ENCODE measurements at regions not wholly inside any gene's neighbourhood (a gene's known extent, or its start where the extent isn't known, plus 50 kb on each side); places are given as distances from the start of the nearest gene placed in this dataset.

DNA sequence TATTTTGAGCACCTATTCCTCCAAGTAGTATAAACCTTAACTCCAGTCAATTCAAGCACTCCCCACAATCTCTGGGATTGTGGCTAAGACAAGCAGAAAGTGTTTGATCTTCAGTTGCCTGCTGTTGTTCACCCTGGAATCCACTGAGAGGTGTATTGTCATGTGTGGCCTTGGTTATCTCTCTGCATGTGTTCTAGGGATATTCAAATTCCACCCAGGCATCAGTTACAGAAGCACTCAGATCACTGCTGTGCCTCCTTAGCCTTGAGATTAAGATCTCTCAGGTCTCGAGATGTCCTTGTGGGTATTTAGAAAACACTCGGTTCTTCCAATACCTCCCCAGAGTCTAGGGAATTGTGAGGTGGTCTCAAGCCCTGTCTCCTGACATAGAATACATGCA, 213.3 kb downstream of the SMARCA1 start:
- no peak for TF ChIP-seq POLR2A (IDR thresholded peaks at IDR 0.05; ENCODE audit: low read length)
- TF ChIP-seq GATA1 (IDR thresholded peaks at IDR 0.05; ENCODE audit: low read depth, low read length), result no peak
